Hematopoietic multipotent progenitor cell treated with erythropoietin and hydrocortisone succinate and interleukin-3 and kit ligand, for 4 days (in vitro differentiated cells): ENCODE measurements at regions not wholly inside any gene's neighbourhood (a gene's known extent, or its start where the extent isn't known, plus 50 kb on each side); places are given as distances from the start of the nearest gene placed in this dataset.
A peak's percentile ranks its signal among the peaks of the same experiment; 100 is the strongest.

Experiments used
- DNase-seq: peaks from one replicate; pipeline ENCODE4 v3.0.0-alpha.2; 2015

GRCh38 chr2:16008856-16009255, 68.5 kb downstream of the MYCN start:
- no peak for DNase-seq

GRCh38 chr2:16008331-16008850, 68.0 kb downstream of the MYCN start:
- DNase-seq = no peak

GRCh38 chr2:16007167-16007934, 67.0 kb downstream of the MYCN start:
- no peak for DNase-seq

- no peak for DNase-seq
These were observed 66.3 kb downstream of the MYCN start for GRCh38 chr2:16006537-16007166.

GRCh38 chr2:16005816-16006536, 65.6 kb downstream of the MYCN start:
- DNase-seq = peak; percentile 74

- no peak for DNase-seq
These were observed 65.0 kb downstream of the MYCN start for GRCh38 chr2:16005389-16005788.

- DNase-seq = no peak
These were observed 63.5 kb downstream of the MYCN start for GRCh38 chr2:16003809-16004208.

- DNase-seq = no peak
These were observed 62.8 kb downstream of the MYCN start for GRCh38 chr2:16003152-16003551.

- DNase-seq = no peak
These were observed 62.2 kb downstream of the MYCN start for GRCh38 chr2:16002575-16002974.

- no peak for DNase-seq
These were observed 61.8 kb downstream of the MYCN start for GRCh38 chr2:16002144-16002543.

GRCh38 chr2:16000642-16001041, 60.3 kb downstream of the MYCN start:
- DNase-seq = no peak

- DNase-seq = no peak
These were observed 59.5 kb downstream of the MYCN start for GRCh38 chr2:15999596-16000469.

GRCh38 chr2:15997728-15998280, 57.5 kb downstream of the MYCN start:
- no peak for DNase-seq

GRCh38 chr2:15996536-15997423, 56.4 kb downstream of the MYCN start:
- no peak for DNase-seq
